HepG2 (cell line): ENCODE measurements at regions not wholly inside any gene's neighbourhood (a gene's known extent, or its start where the extent isn't known, plus 50 kb on each side); places are given as distances from the start of the nearest gene placed in this dataset.

Experiments
- ATAC-seq: fragments of 200-7000 bp; cut with Tn5 transposase; 3 replicates; pipeline ENCODE4 v1.9.1; 2020; ENCODE audit warnings: mild to moderate bottlenecking, moderate library complexity
- BruUV-seq: library from RNA; stranded (reverse); fragments of 400-500 nt; replicated peaks from 2 replicates; lab custom pipeline; 2021; lab: Mats Ljungman, UMichigan
- CTCF ChIA-PET: fragments of 300-600 bp; formaldehyde crosslinking; extraction: SDS; loops from one replicate; lab custom pipeline; 2021; ENCODE audit warnings: low total read pairs, inconsistent platforms, low intra/inter-chr PET ratio; lab: Yijun Ruan, JAX
- POLR2A ChIA-PET: fragments of 350-600 bp; sonication (Branson Sonifier 250); formaldehyde crosslinking; loops from one replicate; lab custom pipeline; 2020; ENCODE audit warnings: antibody characterized with exemption, inconsistent platforms; lab: Yijun Ruan, JAX
- DNase-seq: peaks from one replicate; pipeline ENCODE4 v3.0.0-alpha.2; 2015; ENCODE audit warnings: low spot score
- FAIRE-seq: peaks from 3 replicates; lab custom pipeline; 2011; peaks lifted over from hg19 to GRCh38; lab: Jason Lieb, UNC
- H2AFZ ChIP-seq: one replicate; pipeline ENCODE4 v1.6.1; 2011; ENCODE audit warnings: low read length, inconsistent platforms
- H3K27ac ChIP-seq: fragments of 300-600 bp; 3 replicates; pipeline ENCODE4 v1.8.0; 2011; ENCODE audit warnings: mixed run types, mild to moderate bottlenecking, mixed read lengths, low read length, inconsistent platforms; ENCODE audit not compliant: insufficient read depth; ENCODE audit errors: extremely low read length
- H3K27me3 ChIP-seq, 2 experiments: fragments of 200-600 bp in 1 of 2; 2 replicates in 1 of 2; 3 replicates in 1 of 2; pipeline versions ENCODE4 v1.6.0 to v1.8.0; 2011; ENCODE audit warnings: low read length in 2 of 2, mild to moderate bottlenecking in 2 of 2, moderate library complexity in 2 of 2, inconsistent platforms in 1 of 2; ENCODE audit not compliant: insufficient read depth in 2 of 2, control insufficient read depth in 1 of 2
- H3K36me3 ChIP-seq, 2 experiments: fragments of 200-600 bp in 1 of 2; replicated peaks in 1 of 2; 2 replicates in 1 of 2; 3 replicates in 1 of 2; pipeline versions ENCODE4 v1.5.1 to v1.8.0; 2011; ENCODE audit warnings: low read length in 2 of 2, inconsistent platforms in 1 of 2; ENCODE audit not compliant: insufficient read depth in 2 of 2, control insufficient read depth in 1 of 2
- H3K4me1 ChIP-seq: 2 replicates; pipeline ENCODE4 v1.5.1; 2012; ENCODE audit warnings: low read length, inconsistent platforms; ENCODE audit not compliant: insufficient read depth
- H3K4me2 ChIP-seq: 2 replicates; pipeline ENCODE4 v1.6.0; 2011; ENCODE audit warnings: low read depth, low read length, inconsistent platforms
- H3K4me3 ChIP-seq, 3 experiments: fragments of 200-600 bp in 1 of 3; sonication (generic), shearing (Covaris generic) in 1 of 3; replicated peaks in 1 of 3; 2 replicates each; pipeline ENCODE4 v1.5.1; 2011 to 2016; ENCODE audit warnings: low read length in 3 of 3, inconsistent platforms in 2 of 3, low read depth in 2 of 3, mild to moderate bottlenecking in 2 of 3, control low read depth in 1 of 3, mixed read lengths in 1 of 3; ENCODE audit not compliant: insufficient read depth in 1 of 3
- H3K79me2 ChIP-seq: one replicate; pipeline ENCODE4 v1.6.1; 2011; ENCODE audit warnings: low read length, inconsistent platforms; ENCODE audit not compliant: insufficient read depth
- H3K9ac ChIP-seq: 2 replicates; pipeline ENCODE4 v1.6.0; 2011; ENCODE audit warnings: mild to moderate bottlenecking, low read depth, low read length, inconsistent platforms; ENCODE audit not compliant: insufficient read depth
- H3K9me3 ChIP-seq: 2 replicates; pipeline ENCODE4 v1.5.1; 2012; ENCODE audit warnings: mild to moderate bottlenecking, low read length
- H4K20me1 ChIP-seq: 2 replicates; pipeline ENCODE4 v1.6.0; 2011; ENCODE audit warnings: inconsistent platforms, mild to moderate bottlenecking, low read length, moderate library complexity; ENCODE audit not compliant: insufficient read depth
- EEA1 ChIP-seq: sonication (generic); formaldehyde crosslinking; IDR thresholded peaks from 2 replicates; pipeline ENCODE4 v1.5.1; 2020; ENCODE audit warnings: mild to moderate bottlenecking, missing genetic modification reagents, borderline replicate concordance
- IRF9 ChIP-seq: sonication (generic); formaldehyde crosslinking; IDR thresholded peaks from 2 replicates; pipeline ENCODE4 v1.8.0; 2022; ENCODE audit warnings: missing genetic modification reagents, mild to moderate bottlenecking, borderline replicate concordance
- ISX ChIP-seq: sonication (generic); formaldehyde crosslinking; conservative IDR thresholded peaks from 2 replicates; pipeline ENCODE4 v1.5.0; 2020; ENCODE audit warnings: missing genetic modification reagents
- MED1 ChIP-seq: sonication (generic); formaldehyde crosslinking; IDR thresholded peaks from 2 replicates; pipeline ENCODE4 v1.4.0; 2020; ENCODE audit warnings: missing genetic modification reagents
- NCOA2 ChIP-seq: sonication (generic); formaldehyde crosslinking; IDR thresholded peaks from 2 replicates; pipeline ENCODE4 v1.8.0; 2022; ENCODE audit warnings: inconsistent platforms
- NR3C1 ChIP-seq: sonication (generic); formaldehyde crosslinking; IDR thresholded peaks from 2 replicates; pipeline ENCODE4 v1.4.0; 2020; ENCODE audit warnings: missing genetic modification reagents
- SMARCE1 ChIP-seq: fragments of 450-650 bp; IDR thresholded peaks from 2 replicates; pipeline ENCODE4 v1.6.1; 2017; ENCODE audit warnings: borderline replicate concordance
- STAG1 ChIP-seq: sonication (generic); formaldehyde crosslinking; IDR thresholded peaks from 2 replicates; pipeline ENCODE4 v1.4.0; 2020; ENCODE audit warnings: missing genetic modification reagents
- ZNF280B ChIP-seq: sonication (generic); formaldehyde crosslinking; IDR thresholded peaks from 2 replicates; pipeline ENCODE4 v1.5.0; 2020; ENCODE audit warnings: missing genetic modification reagents, mild to moderate bottlenecking, borderline replicate concordance
- ZNF441 ChIP-seq: sonication (generic); formaldehyde crosslinking; IDR thresholded peaks from 2 replicates; pipeline ENCODE4 v1.7.0; 2021; ENCODE audit warnings: missing genetic modification reagents, borderline replicate concordance
- ZNF496 ChIP-seq: sonication (generic); formaldehyde crosslinking; IDR thresholded peaks from 2 replicates; pipeline ENCODE4 v1.8.1; 2023; ENCODE audit warnings: mild to moderate bottlenecking, moderate library complexity, missing genetic modification reagents; ENCODE audit not compliant: insufficient replicate concordance
- ZNF577 ChIP-seq: sonication (generic); formaldehyde crosslinking; IDR thresholded peaks from 2 replicates; pipeline ENCODE4 v1.4.0; 2020; ENCODE audit warnings: mild to moderate bottlenecking, low read depth, missing genetic modification reagents, borderline replicate concordance
- ZNF747 ChIP-seq: sonication (generic); formaldehyde crosslinking; IDR thresholded peaks from 2 replicates; pipeline ENCODE4 v1.8.1; 2023; ENCODE audit warnings: missing genetic modification reagents, mild to moderate bottlenecking, borderline replicate concordance
- ZNF883 ChIP-seq: sonication (generic); formaldehyde crosslinking; IDR thresholded peaks from 2 replicates; pipeline ENCODE4 v1.5.1; 2020; ENCODE audit warnings: mild to moderate bottlenecking, missing genetic modification reagents; ENCODE audit errors: not compliant biosample characterization
- WGBS: methylation state at CpG from one replicate; pipeline ENCODE4 v1.1.6; 2017; ENCODE audit warnings: low lambda C conversion rate; 5-methylcytosine and 5-hydroxymethylcytosine counted together
- in situ Hi-C: cut with HindIII; loops from 2 replicates; pipeline ENCODE4 v1.10.0; 2017; ENCODE audit warnings: low pct_unique_long_range_greater_than_20kb; ENCODE audit not compliant: extremely low pct_ligation_motif_present
- intact Hi-C: fragments of 100-400 bp; cut with micrococcal nuclease; formaldehyde crosslinking; loops from one replicate; pipeline ENCODE4 v1.10.0; 2022; ENCODE audit not compliant: unreplicated experiment
- TF ChIP-seq, protein P1 (sequence below): sonication (generic); formaldehyde crosslinking; IDR thresholded peaks from 2 replicates; pipeline ENCODE4 v1.5.0; 2020; ENCODE audit warnings: mild to moderate bottlenecking, missing genetic modification reagents
- TF ChIP-seq, protein P2 (sequence below): sonication (generic); formaldehyde crosslinking; IDR thresholded peaks from 2 replicates; pipeline ENCODE4 v1.5.0; 2020; ENCODE audit warnings: missing genetic modification reagents
- TF ChIP-seq, protein P3 (sequence below): fragments of 450-650 bp; IDR thresholded peaks from 2 replicates; pipeline ENCODE4 v1.6.1; 2016
- TF ChIP-seq, protein P4 (sequence below): IDR thresholded peaks from 2 replicates; pipeline ENCODE4 v1.6.1; 2016; ENCODE audit warnings: missing genetic modification reagents, missing compliant biosample characterization

DNA sequence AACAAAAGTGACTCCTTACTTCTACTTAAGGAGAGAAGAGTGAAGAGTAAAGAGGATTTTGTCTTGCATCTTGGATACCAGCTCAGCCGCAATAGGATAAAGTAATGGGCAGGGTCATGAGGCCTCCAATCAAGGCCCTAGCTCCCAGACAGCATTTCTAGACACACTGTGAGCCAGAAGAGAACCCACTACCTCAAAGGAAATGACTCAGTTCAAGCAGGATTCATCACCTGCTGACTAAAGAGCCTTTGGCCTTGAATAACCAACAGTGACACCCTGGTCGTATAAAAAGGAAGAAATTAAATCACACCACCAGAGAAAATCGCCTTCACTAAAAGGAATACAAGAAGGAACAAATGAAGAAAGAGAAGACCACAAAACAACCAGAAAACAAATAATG, 416.1 kb downstream of the PCDH18 start:
- H3K27ac ChIP-seq, result no peak overlapping the region
- CTCF ChIA-PET, result no interaction called here

More for the DNA sequence above, 416.1 kb downstream of the PCDH18 start:
- H3K4me3 ChIP-seq, result no peak overlapping the region
- DNase-seq (no peak), ATAC-seq (no peak), FAIRE-seq (no peak)
- TF ChIP-seq ZNF577 (CRISPR knock-in tag) (no peak), ZNF747 (no peak), SMARCE1 (no peak), MED1 (CRISPR knock-in tag) (no peak), NR3C1 (CRISPR knock-in tag) (no peak), ISX (no peak), ZNF280B (CRISPR knock-in tag) (no peak), STAG1 (no peak), NCOA2 (CRISPR knock-in tag) (no peak), ZNF496 (CRISPR knock-in tag) (no peak), ZNF883 (CRISPR knock-in tag) (no peak), IRF9 (CRISPR knock-in tag) (no peak), EEA1 (CRISPR knock-in tag) (no peak), ZNF441 (CRISPR knock-in tag) (no peak)
- TF ChIP-seq, protein P1, sequence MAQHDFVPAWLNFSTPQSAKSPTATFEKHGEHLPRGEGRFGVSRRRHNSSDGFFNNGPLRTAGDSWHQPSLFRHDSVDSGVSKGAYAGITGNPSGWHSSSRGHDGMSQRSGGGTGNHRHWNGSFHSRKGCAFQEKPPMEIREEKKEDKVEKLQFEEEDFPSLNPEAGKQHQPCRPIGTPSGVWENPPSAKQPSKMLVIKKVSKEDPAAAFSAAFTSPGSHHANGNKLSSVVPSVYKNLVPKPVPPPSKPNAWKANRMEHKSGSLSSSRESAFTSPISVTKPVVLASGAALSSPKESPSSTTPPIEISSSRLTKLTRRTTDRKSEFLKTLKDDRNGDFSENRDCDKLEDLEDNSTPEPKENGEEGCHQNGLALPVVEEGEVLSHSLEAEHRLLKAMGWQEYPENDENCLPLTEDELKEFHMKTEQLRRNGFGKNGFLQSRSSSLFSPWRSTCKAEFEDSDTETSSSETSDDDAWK (CRISPR knock-in tag), result no peak
- TF ChIP-seq, protein P2, sequence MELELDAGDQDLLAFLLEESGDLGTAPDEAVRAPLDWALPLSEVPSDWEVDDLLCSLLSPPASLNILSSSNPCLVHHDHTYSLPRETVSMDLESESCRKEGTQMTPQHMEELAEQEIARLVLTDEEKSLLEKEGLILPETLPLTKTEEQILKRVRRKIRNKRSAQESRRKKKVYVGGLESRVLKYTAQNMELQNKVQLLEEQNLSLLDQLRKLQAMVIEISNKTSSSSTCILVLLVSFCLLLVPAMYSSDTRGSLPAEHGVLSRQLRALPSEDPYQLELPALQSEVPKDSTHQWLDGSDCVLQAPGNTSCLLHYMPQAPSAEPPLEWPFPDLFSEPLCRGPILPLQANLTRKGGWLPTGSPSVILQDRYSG (CRISPR knock-in tag), result no peak
- TF ChIP-seq, protein P3, sequence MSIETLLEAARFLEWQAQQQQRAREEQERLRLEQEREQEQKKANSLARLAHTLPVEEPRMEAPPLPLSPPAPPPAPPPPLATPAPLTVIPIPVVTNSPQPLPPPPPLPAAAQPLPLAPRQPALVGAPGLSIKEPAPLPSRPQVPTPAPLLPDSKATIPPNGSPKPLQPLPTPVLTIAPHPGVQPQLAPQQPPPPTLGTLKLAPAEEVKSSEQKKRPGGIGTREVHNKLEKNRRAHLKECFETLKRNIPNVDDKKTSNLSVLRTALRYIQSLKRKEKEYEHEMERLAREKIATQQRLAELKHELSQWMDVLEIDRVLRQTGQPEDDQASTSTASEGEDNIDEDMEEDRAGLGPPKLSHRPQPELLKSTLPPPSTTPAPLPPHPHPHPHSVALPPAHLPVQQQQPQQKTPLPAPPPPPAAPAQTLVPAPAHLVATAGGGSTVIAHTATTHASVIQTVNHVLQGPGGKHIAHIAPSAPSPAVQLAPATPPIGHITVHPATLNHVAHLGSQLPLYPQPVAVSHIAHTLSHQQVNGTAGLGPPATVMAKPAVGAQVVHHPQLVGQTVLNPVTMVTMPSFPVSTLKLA, result no peak
- TF ChIP-seq, protein P4, sequence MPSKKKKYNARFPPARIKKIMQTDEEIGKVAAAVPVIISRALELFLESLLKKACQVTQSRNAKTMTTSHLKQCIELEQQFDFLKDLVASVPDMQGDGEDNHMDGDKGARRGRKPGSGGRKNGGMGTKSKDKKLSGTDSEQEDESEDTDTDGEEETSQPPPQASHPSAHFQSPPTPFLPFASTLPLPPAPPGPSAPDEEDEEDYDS (CRISPR knock-in tag), result no peak
- intact Hi-C loops, result no loop called here
- no peak overlapping the region for H2AFZ ChIP-seq
- H3K4me2 ChIP-seq, result no peak overlapping the region
- no peaks in the 10 kb centered on the region for H3K4me1 ChIP-seq
- POLR2A ChIA-PET, result no interaction called here
- H4K20me1 ChIP-seq, result no peaks in the 10 kb centered on the region
- 37% methylated on average over 3 of the region's 3 CpGs for WGBS
- H3K27me3 ChIP-seq, result no peaks in the 10 kb centered on the region
- no peak overlapping the region for H3K9ac ChIP-seq
- in situ Hi-C loops, result no loop called here
- H3K9me3 ChIP-seq, result no peaks in the 10 kb centered on the region
- no peaks in the 10 kb centered on the region for H3K79me2 ChIP-seq
- H3K36me3 ChIP-seq, result no peaks in the 10 kb centered on the region
- no TSS peak for BruUV-seq
